Adrenal gland (tissue), 9 donors: ENCODE measurements at regions not wholly inside any gene's neighbourhood (a gene's known extent, or its start where the extent isn't known, plus 50 kb on each side); places are given as distances from the start of the nearest gene placed in this dataset.

Experiments used
- DNase-seq, 7 donors: peaks; one replicate each; pipeline ENCODE4 v3.0.0-alpha.2; 2019 to 2020
- H3K27ac ChIP-seq, 5 donors: fragments of 200-600 bp; sonication (generic) in 4 of 5; 1 replicate in 3 of 5; 2 replicates in 2 of 5; pipeline versions ENCODE4 v1.5.1 to v1.8.0; 2016 to 2020; ENCODE audit warnings: mild to moderate bottlenecking in 1 of 5
- H3K27me3 ChIP-seq: fragments of 200-600 bp; 2 replicates; pipeline ENCODE4 v1.8.0; 2021
- H3K36me3 ChIP-seq, 2 donors: fragments of 200-600 bp; replicated peaks in 1 of 2; 1 replicate in 1 of 2; 2 replicates in 1 of 2; pipeline versions ENCODE4 v1.5.1 to v1.8.0; 2018 to 2022
- H3K4me1 ChIP-seq, 2 donors: fragments of 200-600 bp; replicated peaks in 1 of 2; 1 replicate in 1 of 2; 2 replicates in 1 of 2; pipeline versions ENCODE4 v1.5.1 to v1.8.0; 2018 to 2021
- H3K4me3 ChIP-seq, 4 donors: fragments of 200-600 bp; sonication (generic) in 3 of 4; one replicate each; pipeline ENCODE4 v1.5.1; 2016 to 2018
- H3K9me3 ChIP-seq, 3 donors: fragments of 200-600 bp; sonication (generic) in 1 of 3; replicated peaks in 1 of 3; 1 replicate in 2 of 3; 2 replicates in 1 of 3; pipeline versions ENCODE4 v1.5.1 to v1.8.0; 2016 to 2021
- CTCF ChIP-seq, 6 experiments: fragments of 450-650 bp in 4 of 6; fragments of 200-600 bp in 2 of 6; sonication (generic) in 1 of 6; IDR thresholded peaks; 1 replicate in 5 of 6; 2 replicates in 1 of 6; pipeline versions ENCODE4 v1.5.1 to v1.8.0; 2016 to 2021; ENCODE audit warnings: antibody characterized with exemption in 6 of 6, mild to moderate bottlenecking in 2 of 6, moderate library complexity in 1 of 6
- POLR2A ChIP-seq, 2 donors: fragments of 450-650 bp; IDR thresholded peaks; one replicate each; pipeline ENCODE4 v1.6.1; 2017; ENCODE audit warnings: antibody characterized with exemption in 2 of 2, mild to moderate bottlenecking in 2 of 2, moderate library complexity in 1 of 2
- WGBS, 4 donors: extraction: QIAGEN DNeasy Blood & Tissue Kit in 2 of 4; methylation state at CpG; one replicate each; pipeline versions ENCODE4 v1.1.5 to v1.1.7; 2013 to 2017; 5-methylcytosine and 5-hydroxymethylcytosine counted together
- intact Hi-C, 2 donors: fragments of 100-400 bp; cut with DNase I; formaldehyde crosslinking; loops; one replicate each; pipeline versions ENCODE4 v1.14.1 to v1.15.0; 2022 to 2023
- donor health status: healthy with polysubstance abuse.
- donor health status: Bipolar disorder and iron deficiency.
- donor health status: DM: yes; HTN: yes; CAD: no.
- donor health status: DM: no; HTN: no; CAD: no.
- donor health status: DM: no; HTN: no; CAD: no.

- H3K4me1 ChIP-seq: no peaks in the 10 kb centered on the region
- intact Hi-C loops: no loop called here
- H3K27me3 ChIP-seq: peaks cover 3% of the 10 kb centered on the region
- no peak overlapping the region for H3K27ac ChIP-seq
- H3K9me3 ChIP-seq: no peaks in the 10 kb centered on the region
- H3K4me3 ChIP-seq: no peak overlapping the region
- no peak for DNase-seq
- no peaks in the 10 kb centered on the region for H3K36me3 ChIP-seq
- no peak for TF ChIP-seq CTCF (IDR thresholded peaks at IDR 0.05)
- no peak for TF ChIP-seq POLR2A (IDR thresholded peaks at IDR 0.05)
- 24 to 56% (median 31%) methylated on average over 1 of the region's 1 CpG for WGBS, 4 donors
These were observed 245.4 kb upstream of the GALNT17 start for GRCh38 chr7:70886547-70886946.

- Histone ChIP-seq H3K9me3 (no peaks in the 10 kb centered on the region), H3K27me3 (peaks cover 3% of the 10 kb centered on the region), H3K36me3 (no peaks in the 10 kb centered on the region), H3K4me3 (no peak overlapping the region), H3K27ac (no peak overlapping the region), H3K4me1 (no peaks in the 10 kb centered on the region)
- TF ChIP-seq CTCF (IDR thresholded peaks at IDR 0.05): no peak
- TF ChIP-seq POLR2A (IDR thresholded peaks at IDR 0.05): no peak
- DNase-seq: no peak
- 47 to 77% (median 69%) methylated on average over 1 of the region's 1 CpG for WGBS, 4 donors
- intact Hi-C loops: no loop called here
These were observed 244.8 kb upstream of the GALNT17 start for GRCh38 chr7:70887186-70887585.

GRCh38 chr7:70890147-70890969, 241.6 kb upstream of the GALNT17 start:
- H3K27me3 ChIP-seq: no peaks in the 10 kb centered on the region
- TF ChIP-seq POLR2A (IDR thresholded peaks at IDR 0.05) (no peak), CTCF (IDR thresholded peaks at IDR 0.05) (no peak)
- H3K4me1 ChIP-seq: no peaks in the 10 kb centered on the region
- no peak overlapping the region for H3K27ac ChIP-seq
- no peak for DNase-seq
- WGBS, 4 donors: 59 to 80% (median 70%) methylated on average over 4 of the region's 4 CpGs
- no peak overlapping the region for H3K4me3 ChIP-seq
- no peaks in the 10 kb centered on the region for H3K9me3 ChIP-seq
- intact Hi-C loops: no loop called here
- no peaks in the 10 kb centered on the region for H3K36me3 ChIP-seq

- DNase-seq: no peak
- Histone ChIP-seq H3K4me1 (no peaks in the 10 kb centered on the region), H3K27ac (no peak overlapping the region), H3K27me3 (no peaks in the 10 kb centered on the region), H3K36me3 (no peaks in the 10 kb centered on the region), H3K9me3 (no peaks in the 10 kb centered on the region), H3K4me3 (no peak overlapping the region)
- intact Hi-C loops: no loop called here
- 88 to 92% (median 89%) methylated on average over 10 of the region's 10 CpGs for WGBS, 4 donors
- TF ChIP-seq CTCF (IDR thresholded peaks at IDR 0.05) (no peak), POLR2A (IDR thresholded peaks at IDR 0.05) (no peak)
These were observed 238.5 kb upstream of the GALNT17 start for GRCh38 chr7:70893422-70893821.
